ENCODE measurements at regions not wholly inside any gene's neighbourhood (a gene's known extent, or its start where the extent isn't known, plus 50 kb on each side); places are given as distances from the start of the nearest gene placed in this dataset.

GRCh38 chr9:110077925-110078324 is 130.0 kb downstream of the C9orf152 start:
- intact Hi-C loops (cut with DNase I): no loop called here
- Histone ChIP-seq H3K4me1 (peaks cover 0 to 50% of the 10 kb centered on the region in 2 donors), H3K4me3 (no peak overlapping the region), H3K27ac (peak overlapping the region in 1 of 2 donors; percentile 26), H3K27me3 (no peaks in the 10 kb centered on the region), H3K36me3 (no peaks in the 10 kb centered on the region), H3K9me3 (no peaks in the 10 kb centered on the region)
- DNase-seq: no peak
- ATAC-seq: peak; percentile 11
- no peak for TF ChIP-seq CTCF (IDR thresholded peaks at IDR 0.05)

- intact Hi-C loops (cut with DNase I): no loop called here
- no peak for DNase-seq
- Histone ChIP-seq H3K4me3 (no peak overlapping the region), H3K4me1 (peaks cover 0 to 49% of the 10 kb centered on the region in 2 donors), H3K27ac (peak overlapping the region in 1 of 2 donors; percentile 26), H3K9me3 (no peaks in the 10 kb centered on the region), H3K27me3 (no peaks in the 10 kb centered on the region), H3K36me3 (no peaks in the 10 kb centered on the region)
- no peak for ATAC-seq
- no peak for TF ChIP-seq CTCF (IDR thresholded peaks at IDR 0.05)
Observed at GRCh38 chr9:110078604-110079003, 129.4 kb downstream of the C9orf152 start.

GRCh38 chr9:110081395-110081794 is 126.6 kb downstream of the C9orf152 start:
- peak overlapping the region in 1 of 2 donors; percentile 26 for H3K27ac ChIP-seq
- H3K4me3 ChIP-seq: no peak overlapping the region
- H3K27me3 ChIP-seq: no peaks in the 10 kb centered on the region
- H3K36me3 ChIP-seq: no peaks in the 10 kb centered on the region
- peaks cover 0 to 45% of the 10 kb centered on the region in 2 donors for H3K4me1 ChIP-seq
- intact Hi-C loops (cut with DNase I): no loop called here
- ATAC-seq (peak; percentile 27), DNase-seq (no peak)
- TF ChIP-seq CTCF (IDR thresholded peaks at IDR 0.05): no peak
- H3K9me3 ChIP-seq: no peaks in the 10 kb centered on the region

GRCh38 chr9:110083866-110084265 is 124.1 kb downstream of the C9orf152 start:
- DNase-seq: no peak
- TF ChIP-seq CTCF (IDR thresholded peaks at IDR 0.05): no peak
- Histone ChIP-seq H3K9me3 (no peaks in the 10 kb centered on the region), H3K4me1 (peaks cover under 1 to 40% of the 10 kb centered on the region in 2 donors), H3K27me3 (no peaks in the 10 kb centered on the region), H3K4me3 (no peak overlapping the region), H3K27ac (no peak overlapping the region), H3K36me3 (no peaks in the 10 kb centered on the region)
- intact Hi-C loops (cut with DNase I): no loop called here
- no peak for ATAC-seq

GRCh38 chr9:110086537-110086936 is 121.4 kb downstream of the C9orf152 start:
- intact Hi-C loops (cut with DNase I): no loop called here
- no peak for ATAC-seq
- Histone ChIP-seq H3K9me3 (no peaks in the 10 kb centered on the region), H3K27me3 (no peaks in the 10 kb centered on the region), H3K4me3 (no peak overlapping the region), H3K36me3 (no peaks in the 10 kb centered on the region), H3K27ac (no peak overlapping the region), H3K4me1 (peaks cover 12 to 40% of the 10 kb centered on the region in 2 donors)
- DNase-seq: no peak
- TF ChIP-seq CTCF (IDR thresholded peaks at IDR 0.05): no peak

All from left lung (tissue), 4 donors.